ENCODE measurements at regions not wholly inside any gene's neighbourhood (a gene's known extent, or its start where the extent isn't known, plus 50 kb on each side); places are given as distances from the start of the nearest gene placed in this dataset.

- Mint-ChIP-seq H3K4me1 (peaks cover 49 to 50% of the 10 kb centered on the region in 2 experiments), H3K27me3 (ENCODE audit: low read depth) (no peaks in the 10 kb centered on the region; the same call in 1 of the 2 replicates), H3K36me3 (ENCODE audit: insufficient read depth in 1 of 3, low read depth in 3 of 3) (no peaks in the 10 kb centered on the region), H3K27ac (no peak overlapping the region), H3K9me3 (no peaks in the 10 kb centered on the region), H3K4me3 (no peak overlapping the region)
- no peak overlapping the region for H2BK15ac ChIP-seq (ENCODE audit: low read depth, low read length)
- H2BK120ac ChIP-seq (ENCODE audit: low read depth, low read length, poor library complexity, severe bottlenecking) = no peak overlapping the region
- TF ChIP-seq CTCF (conservative IDR thresholded peaks at IDR 0.05) = no peak
- H3K79me2 ChIP-seq (ENCODE audit: insufficient read depth, low read length) = no peaks in the 10 kb centered on the region
- no peak overlapping the region for H3K27ac ChIP-seq (ENCODE audit: insufficient read length, low read depth, low read length)
- H3K56ac ChIP-seq (ENCODE audit: insufficient read length, low read depth, low read length) = no peak overlapping the region
- H4K8ac ChIP-seq (replicated peaks; ENCODE audit: insufficient read length, low read depth, low read length) = no peak overlapping the region
- H2BK20ac ChIP-seq (ENCODE audit: low read depth, low read length, poor library complexity, severe bottlenecking) = no peak overlapping the region
- no peak overlapping the region for H3T11ph ChIP-seq (ENCODE audit: low read length)
- H4K91ac ChIP-seq (ENCODE audit: insufficient read length, low read depth, low read length) = no peak overlapping the region
- no peak overlapping the region for H3K4ac ChIP-seq (ENCODE audit: low read depth, low read length)
- no peak overlapping the region for H2BK5ac ChIP-seq (ENCODE audit: insufficient read length, low read length)
- peaks cover 5% of the 10 kb centered on the region for H3K23me2 ChIP-seq (ENCODE audit: insufficient read length, low read depth, low read length, poor library complexity, severe bottlenecking)
- no peak overlapping the region for H3K18ac ChIP-seq (ENCODE audit: insufficient read length, low read depth, low read length)
- no peak overlapping the region for H3K23ac ChIP-seq (ENCODE audit: insufficient read length, low read depth, low read length)
- no peak overlapping the region for H3K9ac ChIP-seq (ENCODE audit: extremely low read depth, insufficient read length, low read length)
- no peak overlapping the region for H3K14ac ChIP-seq (ENCODE audit: insufficient read depth, low read length)
- H4K20me1 ChIP-seq (ENCODE audit: control insufficient read depth, insufficient read depth, insufficient read length) = no peaks in the 10 kb centered on the region
- no peak overlapping the region for H2AK5ac ChIP-seq (ENCODE audit: insufficient read length, low read length)
- H2AFZ ChIP-seq (ENCODE audit: low read length) = no peak overlapping the region
- H3K4me1 ChIP-seq (ENCODE audit: insufficient read depth, low read length) = peaks cover 9% of the 10 kb centered on the region
- H3K9me3 ChIP-seq (ENCODE audit: control insufficient read depth, low read depth, low read length) = no peaks in the 10 kb centered on the region
- no peak overlapping the region for H3K4me2 ChIP-seq (ENCODE audit: insufficient read depth, insufficient read length, low read length)
- no CpG with 5 or more reads among the region's 2 CpGs for WGBS (ENCODE audit: extremely low coverage, insufficient read length, low lambda C conversion rate)
- no peaks in the 10 kb centered on the region for H3K79me1 ChIP-seq (ENCODE audit: insufficient read depth, low read depth, low read length, poor library complexity, severe bottlenecking)
- no peak for DNase-seq
- H2BK12ac ChIP-seq (ENCODE audit: insufficient read length, low read depth, low read length) = no peak overlapping the region
- H3K27me3 ChIP-seq (ENCODE audit: insufficient read depth, low read length) = no peaks in the 10 kb centered on the region
- no peak overlapping the region for H4K5ac ChIP-seq (ENCODE audit: insufficient read length, low read depth, low read length)
These were observed 51.2 kb upstream of the ZNF366 start for GRCh38 chr5:72558383-72558782.

Data from H9 (cell line).